Activated CD8-positive, alpha-beta T cell treated with anti-CD3 and anti-CD28 coated beads for 36 hours (primary cell): ENCODE measurements at regions not wholly inside any gene's neighbourhood (a gene's known extent, or its start where the extent isn't known, plus 50 kb on each side); places are given as distances from the start of the nearest gene placed in this dataset.

Source experiments
- ATAC-seq: fragments of 200-7000 bp; cut with Tn5 transposase; one replicate; pipeline ENCODE4 v1.10.0; 2021; ENCODE audit warnings: mild to moderate bottlenecking, moderate library complexity
- CTCF ChIA-PET: fragments of 350-600 bp; sonication (Branson Sonifier 250); formaldehyde crosslinking; loops from one replicate; lab custom pipeline; 2021; ENCODE audit warnings: antibody characterized with exemption; lab: Charles Lee
- POLR2A ChIA-PET: fragments of 350-600 bp; sonication (Branson Sonifier 250); formaldehyde crosslinking; loops from one replicate; lab custom pipeline; 2021; ENCODE audit warnings: antibody characterized with exemption; lab: Charles Lee
- DNase-seq: peaks from one replicate; pipeline ENCODE4 v3.0.0-alpha.2; 2020
- H3K27ac Mint-ChIP-seq: one replicate; pipeline ENCODE4 v1.8.0; 2021; ENCODE audit warnings: mild to moderate bottlenecking, mixed read lengths
- H3K27me3 Mint-ChIP-seq: one replicate; pipeline ENCODE4 v1.8.0; 2021; ENCODE audit warnings: mixed read lengths
- H3K36me3 Mint-ChIP-seq: one replicate; pipeline ENCODE4 v1.8.0; 2021; ENCODE audit warnings: low read depth, mixed read lengths
- H3K4me1 Mint-ChIP-seq: one replicate; pipeline ENCODE4 v1.8.0; 2021; ENCODE audit warnings: low read depth, mixed read lengths
- H3K4me3 Mint-ChIP-seq: one replicate; pipeline ENCODE4 v1.8.0; 2021; ENCODE audit warnings: mild to moderate bottlenecking, moderate library complexity, mixed read lengths
- H3K9me3 Mint-ChIP-seq: one replicate; pipeline ENCODE4 v1.8.0; 2021; ENCODE audit warnings: mixed read lengths
- CTCF ChIP-seq: fragments of 200-600 bp; IDR thresholded peaks from one replicate; pipeline ENCODE4 v1.8.0; 2022; ENCODE audit warnings: antibody characterized with exemption, mild to moderate bottlenecking
- intact Hi-C: fragments of 100-400 bp; cut with micrococcal nuclease; formaldehyde crosslinking; loops from one replicate; pipeline ENCODE4 v1.10.0; 2022

- ATAC-seq (no peak), DNase-seq (no peak)
- ChIA-PET CTCF (no interaction called here), POLR2A (no interaction called here)
- Mint-ChIP-seq H3K9me3 (no peaks in the 10 kb centered on the region), H3K27ac (no peak overlapping the region), H3K4me3 (no peak overlapping the region), H3K36me3 (no peaks in the 10 kb centered on the region), H3K4me1 (peaks cover 2% of the 10 kb centered on the region), H3K27me3 (peaks cover 3% of the 10 kb centered on the region)
- no peak for TF ChIP-seq CTCF
- intact Hi-C loops = no loop called here
Observed at GRCh38 chr16:86673090-86673955, 95.0 kb downstream of the FOXL1 start.

- H3K4me3 Mint-ChIP-seq = no peak overlapping the region
- no peak for DNase-seq
- ChIA-PET CTCF (no interaction called here), POLR2A (no interaction called here)
- H3K4me1 Mint-ChIP-seq = no peaks in the 10 kb centered on the region
- no peak overlapping the region for H3K27ac Mint-ChIP-seq
- no peaks in the 10 kb centered on the region for H3K36me3 Mint-ChIP-seq
- intact Hi-C loops = no loop called here
- no peak for ATAC-seq
- H3K9me3 Mint-ChIP-seq = no peaks in the 10 kb centered on the region
- H3K27me3 Mint-ChIP-seq = peaks cover 3% of the 10 kb centered on the region
- no peak for TF ChIP-seq CTCF
Observed at GRCh38 chr16:86673956-86674453, 95.7 kb downstream of the FOXL1 start.

- Mint-ChIP-seq H3K27me3 (peaks cover 4% of the 10 kb centered on the region), H3K4me3 (no peak overlapping the region), H3K36me3 (no peaks in the 10 kb centered on the region), H3K4me1 (no peaks in the 10 kb centered on the region), H3K27ac (no peak overlapping the region), H3K9me3 (no peaks in the 10 kb centered on the region)
- ATAC-seq (no peak), DNase-seq (no peak)
- no peak for TF ChIP-seq CTCF
- POLR2A ChIA-PET = no interaction called here
- CTCF ChIA-PET = no interaction called here
- intact Hi-C loops = no loop called here
Observed at GRCh38 chr16:86676254-86676670, 97.9 kb downstream of the FOXL1 start.

GRCh38 chr16:86679490-86679889, 101.1 kb downstream of the FOXL1 start:
- H3K4me3 Mint-ChIP-seq = no peak overlapping the region
- no peaks in the 10 kb centered on the region for H3K9me3 Mint-ChIP-seq
- ChIA-PET POLR2A (no interaction called here), CTCF (no interaction called here)
- DNase-seq (no peak), ATAC-seq (no peak)
- no peaks in the 10 kb centered on the region for H3K36me3 Mint-ChIP-seq
- intact Hi-C loops = no loop called here
- no peaks in the 10 kb centered on the region for H3K4me1 Mint-ChIP-seq
- TF ChIP-seq CTCF = no peak
- H3K27me3 Mint-ChIP-seq = peaks cover 11% of the 10 kb centered on the region
- no peak overlapping the region for H3K27ac Mint-ChIP-seq

- no peak overlapping the region for H3K4me3 Mint-ChIP-seq
- CTCF ChIA-PET = no interaction called here
- POLR2A ChIA-PET = no interaction called here
- intact Hi-C loops = no loop called here
- ATAC-seq (no peak), DNase-seq (no peak)
- H3K4me1 Mint-ChIP-seq = no peaks in the 10 kb centered on the region
- H3K27me3 Mint-ChIP-seq = peaks cover 11% of the 10 kb centered on the region
- no peaks in the 10 kb centered on the region for H3K9me3 Mint-ChIP-seq
- no peaks in the 10 kb centered on the region for H3K36me3 Mint-ChIP-seq
- H3K27ac Mint-ChIP-seq = no peak overlapping the region
- no peak for TF ChIP-seq CTCF
Observed at GRCh38 chr16:86680162-86680561, 101.8 kb downstream of the FOXL1 start.
